ENCODE measurements at regions not wholly inside any gene's neighbourhood (a gene's known extent, or its start where the extent isn't known, plus 50 kb on each side); places are given as distances from the start of the nearest gene placed in this dataset.
"Not testable (repeated sequence)": the region's sequence is repeated elsewhere in the genome, so short reads cannot be mapped to it uniquely, and the experiment has no call there.

DNA sequence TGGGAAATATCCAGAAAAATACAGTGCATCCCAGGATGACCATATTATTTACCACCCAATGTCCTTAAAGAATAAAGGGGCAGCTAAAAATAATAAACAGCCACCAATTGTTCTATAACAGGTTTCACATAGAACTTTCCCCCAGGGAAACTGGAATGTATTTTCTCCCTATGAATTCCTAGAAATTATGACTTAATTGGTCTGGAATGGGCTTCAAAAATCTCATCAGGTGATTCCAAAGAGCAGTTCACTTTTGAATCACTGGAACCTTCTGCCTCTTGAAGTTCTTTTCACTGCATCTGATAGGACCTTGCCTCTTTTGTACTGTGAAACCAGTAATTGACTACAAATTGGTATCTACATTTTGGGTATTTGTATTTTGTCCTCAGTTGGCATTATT, 119.3 kb downstream of the ZNF330 start:
- DNase-seq (ENCODE audit: low spot score in 2 of 2) = no peak
- FAIRE-seq = no peak

DNA sequence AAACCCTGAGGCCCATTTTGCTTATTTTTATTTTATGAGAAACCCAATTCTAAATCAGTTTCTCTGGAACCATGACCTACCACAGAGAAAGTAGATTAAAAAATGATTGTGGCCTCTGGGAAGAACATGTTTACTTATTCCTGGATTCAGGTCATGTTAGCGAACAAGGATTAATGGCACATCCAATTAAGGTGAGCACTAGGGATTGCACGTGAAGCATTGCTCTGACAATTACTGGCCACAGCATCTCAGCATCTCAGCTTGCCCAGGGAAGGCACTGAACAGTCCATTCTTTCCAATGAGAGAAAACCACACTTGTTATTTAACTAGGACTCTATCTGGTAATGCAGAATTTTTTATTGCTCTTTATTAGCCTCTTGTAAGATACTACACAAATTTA, 119.8 kb downstream of the ZNF330 start:
- DNase-seq (ENCODE audit: low spot score in 2 of 2) (no peak), FAIRE-seq (no peak)

DNA sequence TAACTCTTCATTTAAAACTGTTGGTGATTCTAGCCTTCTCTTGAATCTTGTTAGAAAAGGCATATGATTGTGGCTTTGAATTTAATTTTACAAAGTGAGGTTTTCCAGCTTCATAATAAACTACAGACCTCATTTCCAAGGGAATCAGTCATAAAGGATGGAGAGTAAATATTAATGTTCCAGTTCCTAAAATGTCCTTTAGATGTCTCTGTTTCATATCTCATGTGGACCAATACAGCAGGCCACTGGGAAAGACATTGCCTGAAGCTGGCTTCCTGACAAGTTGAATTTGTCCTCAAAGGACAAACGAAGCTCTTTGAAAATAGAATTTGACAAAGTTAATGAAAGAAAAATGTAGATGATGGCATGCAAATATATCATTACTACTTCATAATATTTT, 125.4 kb downstream of the ZNF330 start:
- peak in 1 of 2 donors; percentile 32 for DNase-seq (ENCODE audit: low spot score in 2 of 2)
- peak; percentile 87 for FAIRE-seq

DNA sequence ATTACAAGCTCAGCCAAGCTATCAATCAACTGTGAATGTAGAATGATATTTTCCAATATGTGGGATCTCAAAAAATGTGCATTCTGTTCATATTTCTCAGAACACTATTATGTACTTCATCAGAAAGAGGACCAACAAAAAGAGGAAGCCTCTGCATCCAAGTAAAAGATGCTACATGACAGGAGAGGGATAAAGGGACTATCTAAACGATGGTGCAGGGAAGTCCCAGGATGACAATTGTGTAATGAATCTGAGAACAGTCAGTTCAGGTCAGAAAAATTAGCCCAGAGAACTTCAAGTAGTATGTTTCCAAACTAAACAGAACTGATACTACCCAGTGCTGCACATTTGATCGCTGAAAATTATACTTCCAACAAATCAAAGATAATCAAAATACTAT, 127.0 kb downstream of the ZNF330 start:
- DNase-seq (ENCODE audit: low spot score in 2 of 2) (no peak), FAIRE-seq (no peak)

DNA sequence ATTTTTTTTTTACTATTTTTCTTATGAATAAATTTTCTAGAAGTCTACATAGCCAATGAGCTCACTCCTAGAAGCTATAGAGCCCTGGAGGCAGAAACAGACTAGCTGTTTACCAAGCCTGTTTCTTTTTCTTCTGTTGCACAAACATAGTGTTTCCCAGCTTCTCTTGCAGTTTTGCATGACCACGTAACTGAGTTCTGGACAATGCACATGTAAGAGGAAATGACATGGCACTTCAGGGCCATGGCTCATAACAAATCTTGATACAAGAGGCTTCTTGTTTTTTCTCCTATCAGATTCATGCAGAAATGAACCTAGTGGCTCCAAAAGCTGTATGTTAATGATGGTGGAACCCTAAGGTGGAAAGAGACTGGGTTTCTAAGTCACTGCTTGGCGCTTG, 127.4 kb downstream of the ZNF330 start:
- no peak for FAIRE-seq

DNA sequence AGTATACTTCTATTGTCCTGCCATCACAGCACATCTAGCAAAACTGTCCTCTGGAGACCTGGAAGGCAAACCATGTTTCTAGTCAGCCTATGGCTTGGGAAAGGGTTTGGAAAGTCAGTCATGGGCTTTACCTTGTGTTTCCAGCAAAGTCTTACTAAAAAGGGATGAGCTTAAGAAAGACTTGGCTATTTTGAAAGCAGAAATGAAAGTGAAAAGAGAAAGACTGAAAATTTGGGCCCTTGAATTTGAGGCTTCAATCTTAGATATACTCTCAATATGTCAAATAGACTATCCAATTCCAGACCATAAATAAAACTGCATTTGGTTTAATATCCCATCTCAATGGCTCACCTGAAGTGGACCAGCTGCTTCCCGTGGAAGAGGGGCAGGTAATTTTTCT, 127.9 kb downstream of the ZNF330 start:
- DNase-seq (ENCODE audit: low spot score in 2 of 2) = no peak
- FAIRE-seq = no peak

More for the DNA sequence above, 127.4 kb downstream of the ZNF330 start:
- DNase-seq (ENCODE audit: low spot score in 2 of 2) = no peak

DNA sequence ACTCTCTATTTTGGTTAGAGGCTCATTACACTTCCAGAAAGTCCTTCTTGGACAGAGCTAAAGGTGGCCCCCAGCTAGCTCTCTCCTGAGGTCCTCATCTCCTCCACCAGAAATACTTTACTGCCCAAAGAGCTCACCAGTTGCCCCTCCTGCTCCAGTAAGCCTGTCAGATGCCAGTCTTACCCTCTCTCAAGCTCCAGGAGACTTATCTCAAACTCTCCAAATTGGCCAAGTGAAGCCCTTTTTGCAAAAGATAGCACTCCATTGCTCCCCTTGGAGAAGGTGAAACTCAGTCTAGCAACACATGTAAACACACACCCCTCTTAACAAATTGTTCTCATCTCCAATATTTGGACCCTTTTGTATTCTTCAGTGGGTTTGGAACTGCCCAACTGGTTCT, 128.5 kb downstream of the ZNF330 start:
- no peak for FAIRE-seq
- DNase-seq (ENCODE audit: low spot score in 2 of 2) = no peak

DNA sequence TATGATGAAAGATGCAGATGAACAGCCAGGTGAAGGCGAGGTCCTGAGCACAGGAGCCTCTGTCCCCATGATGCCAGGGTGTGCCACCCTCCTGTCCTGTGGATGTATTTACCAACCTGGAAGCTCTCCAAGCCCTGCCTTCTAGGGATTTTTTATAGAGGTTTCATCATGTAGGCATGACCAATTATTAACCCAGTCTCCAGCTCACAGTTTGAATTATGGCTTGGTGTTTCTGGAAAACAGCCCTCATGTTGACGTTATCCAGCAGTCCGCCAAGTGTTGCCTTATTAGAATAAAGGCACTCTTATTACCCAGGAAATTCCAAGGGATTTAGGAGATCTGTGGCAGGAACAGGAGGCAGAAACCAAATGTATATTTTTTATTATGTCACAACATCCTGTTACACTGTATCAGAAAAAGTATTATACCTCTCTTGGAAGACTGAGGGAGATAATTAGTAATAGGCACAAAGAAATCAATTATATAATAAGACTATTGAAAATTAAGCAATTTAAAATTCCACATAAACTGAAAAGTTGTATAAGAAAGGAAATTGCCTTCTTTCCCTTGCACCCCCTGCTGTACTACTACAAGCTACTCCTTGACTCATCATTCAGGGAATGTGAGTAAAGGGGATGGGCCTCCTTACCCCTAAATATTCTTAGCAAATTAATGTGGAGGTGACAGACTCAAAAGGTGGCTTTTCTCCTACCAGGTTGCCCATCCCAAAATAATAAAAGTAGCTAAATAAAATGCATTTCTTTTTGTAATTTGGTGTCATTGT, 129.6 kb downstream of the ZNF330 start:
- DNase-seq (ENCODE audit: low spot score in 2 of 2) (no peak), FAIRE-seq (no peak)

DNA sequence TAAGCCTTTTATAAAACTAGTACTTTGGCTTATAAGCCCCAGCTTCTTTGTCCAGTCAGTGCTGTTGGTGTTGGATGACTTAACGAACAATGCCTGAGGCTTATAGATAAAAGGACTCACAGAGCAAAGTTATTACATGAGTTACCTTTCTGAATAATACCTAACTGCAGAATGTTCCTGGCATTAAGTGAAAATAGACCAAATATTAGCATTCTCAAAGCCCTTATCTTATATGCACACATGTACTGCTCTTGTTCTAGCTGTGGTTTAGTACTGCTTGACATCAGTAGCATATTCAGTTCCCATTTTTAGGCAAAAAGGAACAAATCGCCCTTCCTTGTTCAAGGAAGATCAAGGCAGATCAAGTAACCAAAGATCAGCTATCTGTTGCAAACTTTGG, 131.6 kb downstream of the ZNF330 start:
- no peak for DNase-seq (ENCODE audit: low spot score in 2 of 2)
- FAIRE-seq = no peak

DNA sequence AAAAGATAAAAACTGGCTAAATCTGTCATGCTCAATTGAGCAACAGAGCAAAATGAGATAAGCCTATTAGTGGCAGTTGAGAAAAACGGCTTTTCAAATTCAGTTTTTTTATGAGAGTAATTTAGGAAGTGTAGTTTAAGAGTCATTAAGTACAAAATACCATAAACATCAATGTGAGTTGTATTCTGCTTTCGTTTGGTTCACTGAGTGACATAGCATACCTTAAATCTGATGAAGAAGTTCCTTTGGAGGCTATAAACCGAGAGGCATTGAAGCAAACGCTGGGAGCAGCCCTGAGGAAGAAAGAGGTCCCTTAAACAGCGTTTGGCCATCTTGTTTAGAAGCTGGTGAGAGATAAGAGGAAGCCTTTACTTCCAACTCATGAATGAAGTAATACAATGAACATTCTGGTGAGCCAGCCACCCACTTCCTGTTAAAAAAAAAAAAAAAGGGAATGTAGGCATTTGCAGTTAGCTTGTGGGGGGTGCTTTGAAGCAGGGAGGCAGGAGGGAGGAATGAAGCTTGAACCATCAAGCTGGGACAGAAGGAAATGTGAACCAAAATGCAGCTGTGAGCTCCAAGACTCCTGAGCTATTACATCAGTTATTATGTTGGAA, 132.3 kb downstream of the ZNF330 start:
- DNase-seq (ENCODE audit: low spot score in 2 of 2) (no peak), FAIRE-seq (no peak)

DNA sequence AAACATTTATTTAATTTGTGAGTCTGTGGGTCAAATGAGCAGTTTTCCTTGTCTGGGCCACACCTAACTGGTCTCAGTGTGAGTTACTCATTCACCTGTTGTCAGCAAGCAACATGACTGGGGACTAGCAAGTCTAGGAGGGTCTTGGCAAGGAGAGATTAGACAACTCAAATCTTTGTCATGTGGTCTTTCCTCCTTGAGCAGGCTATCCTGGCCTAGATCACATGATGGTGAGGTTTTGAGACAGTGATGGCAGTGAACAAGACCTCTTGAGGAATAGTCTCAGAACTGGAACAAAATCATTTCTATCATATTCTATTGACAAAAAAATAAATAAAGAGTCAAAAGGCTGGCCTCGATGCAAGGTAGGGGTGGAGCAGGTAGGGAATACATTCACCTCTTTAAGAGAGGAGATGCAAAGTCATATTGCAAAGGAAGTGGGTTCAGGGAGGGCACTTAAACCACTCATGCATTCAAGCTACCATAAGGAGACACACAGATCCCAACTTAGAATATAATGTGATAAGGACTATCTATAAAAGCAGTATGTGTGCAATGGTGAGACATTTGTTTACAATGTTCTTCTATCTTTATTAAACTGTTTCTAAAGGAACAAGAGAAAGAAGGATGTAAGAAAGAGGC, 135.7 kb downstream of the ZNF330 start:
- no peak for DNase-seq (ENCODE audit: low spot score in 2 of 2)
- FAIRE-seq = no peak

DNA sequence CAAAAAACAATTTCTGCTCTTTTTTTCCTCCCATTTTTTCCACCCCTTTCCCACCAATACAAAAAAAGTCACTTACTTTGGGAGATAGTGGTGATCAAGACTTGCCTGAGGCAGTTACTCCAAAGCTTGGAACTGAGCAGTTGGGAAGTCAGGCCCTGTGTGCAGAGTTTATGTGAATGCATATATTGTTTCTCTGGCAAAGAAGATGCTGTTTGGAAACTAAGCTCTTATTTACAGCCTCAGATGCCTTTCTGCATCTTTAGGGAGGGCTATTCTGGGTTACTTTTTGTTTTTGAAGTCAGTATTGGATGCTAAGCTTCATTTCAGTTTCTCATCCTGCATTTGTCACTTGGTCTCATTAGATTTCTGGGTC, 136.3 kb downstream of the ZNF330 start:
- FAIRE-seq (no peak), DNase-seq (ENCODE audit: low spot score in 2 of 2) (no peak)

DNA sequence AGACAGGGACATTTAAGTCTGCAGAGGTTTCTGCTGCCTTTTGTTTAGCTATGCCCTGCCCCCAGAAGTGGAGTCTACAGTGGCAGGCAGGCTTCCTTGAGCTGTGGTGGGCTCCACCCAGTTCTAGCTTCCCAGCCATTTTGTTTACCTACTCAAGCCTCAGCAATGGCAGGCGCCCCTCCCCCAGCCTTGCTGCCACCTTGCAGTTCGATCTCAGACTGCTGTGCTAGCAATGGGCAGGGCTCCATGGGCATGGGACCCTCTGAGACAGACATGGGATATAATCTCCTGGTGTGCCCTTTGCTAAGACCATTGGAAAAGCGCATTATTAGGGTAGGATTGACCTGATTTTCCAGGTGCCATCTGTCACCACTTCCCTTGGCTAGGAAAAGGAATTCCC, 147.5 kb downstream of the ZNF330 start:
- not testable (repeated sequence) for DNase-seq (ENCODE audit: low spot score in 2 of 2); FAIRE-seq

DNA sequence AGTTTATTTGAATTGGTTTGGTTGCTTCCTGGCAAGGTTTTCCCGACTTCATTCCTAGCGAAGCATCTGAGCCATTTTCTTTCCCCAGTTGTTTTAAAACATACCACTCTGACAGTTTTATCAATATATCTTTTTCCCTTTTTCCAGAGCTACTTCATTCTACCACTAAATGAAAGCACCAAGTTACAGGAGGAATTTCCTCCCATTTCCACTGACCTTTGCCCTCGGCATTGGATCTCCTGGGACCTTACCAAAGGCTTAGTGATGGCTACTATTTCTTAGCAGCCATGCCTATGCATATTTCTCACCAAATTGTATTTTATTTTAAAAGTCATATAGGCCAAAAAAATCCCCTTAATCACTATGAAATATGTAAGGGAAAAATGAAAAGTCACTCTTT, 150.5 kb downstream of the ZNF330 start:
- DNase-seq (ENCODE audit: low spot score in 2 of 2) (no peak), FAIRE-seq (no peak)

DNA sequence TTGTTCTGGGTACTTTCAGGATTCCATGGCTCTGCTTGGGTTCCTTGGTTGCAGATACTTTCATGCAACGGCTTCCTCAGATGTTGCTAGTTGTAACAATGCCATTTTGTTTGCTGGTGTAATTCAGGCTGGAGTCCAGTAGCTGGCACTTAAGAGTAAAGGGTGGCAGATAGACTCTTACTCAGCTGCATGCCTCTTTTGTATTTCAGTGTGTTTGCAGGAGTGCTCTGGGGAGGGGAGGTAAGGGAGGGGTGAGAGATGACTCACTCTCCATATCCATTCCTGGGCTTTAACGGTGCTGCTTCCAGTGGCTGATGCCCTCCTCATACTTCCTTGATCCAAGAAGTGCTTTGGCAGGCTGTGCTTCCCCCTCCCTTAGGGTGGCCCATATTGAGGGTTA, 155.2 kb downstream of the ZNF330 start:
- DNase-seq (ENCODE audit: low spot score in 2 of 2) (no peak), FAIRE-seq (no peak)

DNA sequence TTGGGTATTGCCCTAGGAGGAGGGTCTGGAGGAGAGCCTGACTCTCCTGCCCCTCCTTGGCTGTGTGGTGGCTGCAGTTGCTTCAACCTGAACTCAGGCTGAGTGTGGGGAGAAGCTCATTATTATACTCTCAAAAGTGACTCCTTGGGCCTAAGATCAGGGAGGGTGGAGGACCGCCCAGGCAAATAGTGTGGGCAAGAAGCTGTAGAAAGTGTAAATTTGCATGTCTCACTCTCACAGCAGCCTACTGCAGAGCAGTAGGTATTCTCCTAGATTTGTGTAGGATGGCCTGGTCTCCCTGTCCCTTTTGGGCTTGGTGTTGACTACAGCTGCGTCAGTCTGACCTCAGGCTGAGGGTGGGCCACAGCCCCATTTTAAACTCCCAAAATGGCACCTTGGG, 156.1 kb downstream of the ZNF330 start:
- no peak for FAIRE-seq
- DNase-seq (ENCODE audit: low spot score in 2 of 2) = no peak

DNA sequence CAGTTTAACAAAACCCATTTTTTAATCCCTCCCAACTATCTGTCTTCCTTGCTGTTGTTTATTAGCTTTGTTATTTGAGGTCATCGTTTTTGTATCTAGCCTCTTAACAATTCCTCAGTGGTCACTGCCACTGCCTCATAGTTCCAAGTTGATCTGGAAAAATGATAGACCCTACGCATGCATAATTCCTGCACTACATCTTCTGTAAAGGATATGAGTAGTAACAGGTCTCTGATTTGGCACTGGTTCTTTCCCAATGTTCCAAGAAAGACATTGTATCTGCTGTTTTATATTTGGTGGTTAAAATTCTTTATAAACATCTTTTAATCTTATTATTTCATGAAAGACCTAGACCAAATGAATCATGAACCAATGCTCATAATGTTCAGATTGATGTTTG, 166.6 kb downstream of the ZNF330 start:
- DNase-seq (ENCODE audit: low spot score in 2 of 2) (no peak), FAIRE-seq (no peak)

DNA sequence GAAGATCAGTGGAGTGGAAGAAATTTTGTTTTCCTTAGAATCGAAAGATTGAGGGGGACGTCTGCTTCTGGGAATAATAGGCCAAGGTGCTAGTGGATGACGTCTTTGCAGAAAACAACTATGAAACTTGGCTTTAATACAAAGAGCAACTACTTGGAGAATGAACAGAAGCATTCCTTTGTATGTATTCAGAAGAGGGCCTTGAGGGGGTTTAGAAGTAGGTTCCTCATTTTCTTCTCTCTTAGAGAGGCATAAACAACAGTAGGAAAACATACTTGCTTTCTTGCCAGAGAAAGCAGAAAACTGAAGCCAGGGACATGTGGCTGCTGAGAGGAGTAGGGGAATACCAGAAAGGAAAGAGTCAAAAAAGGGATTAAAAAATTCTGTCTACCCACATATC, 167.8 kb downstream of the ZNF330 start:
- no peak for DNase-seq (ENCODE audit: low spot score in 2 of 2)
- no peak for FAIRE-seq

DNA sequence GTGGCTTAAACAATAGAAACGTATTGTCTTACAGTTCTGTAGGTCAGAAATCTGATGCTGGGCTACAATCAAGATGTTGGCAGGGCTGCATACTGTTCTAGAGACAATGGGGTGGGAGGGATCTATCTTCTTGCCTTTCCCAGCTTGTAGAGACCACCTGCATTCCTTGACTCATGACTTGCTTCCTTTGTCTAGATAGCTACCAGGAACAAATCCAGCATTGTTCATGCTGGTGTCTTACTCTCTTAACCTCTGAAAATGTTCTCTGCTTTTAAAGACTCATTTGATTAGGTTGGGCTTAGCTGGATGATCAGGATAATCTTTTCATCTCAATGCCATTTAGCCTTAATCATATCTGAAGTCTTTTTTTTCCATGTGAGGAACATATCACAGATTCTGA, 169.0 kb downstream of the ZNF330 start:
- FAIRE-seq (no peak), DNase-seq (ENCODE audit: low spot score in 2 of 2) (no peak)

DNA sequence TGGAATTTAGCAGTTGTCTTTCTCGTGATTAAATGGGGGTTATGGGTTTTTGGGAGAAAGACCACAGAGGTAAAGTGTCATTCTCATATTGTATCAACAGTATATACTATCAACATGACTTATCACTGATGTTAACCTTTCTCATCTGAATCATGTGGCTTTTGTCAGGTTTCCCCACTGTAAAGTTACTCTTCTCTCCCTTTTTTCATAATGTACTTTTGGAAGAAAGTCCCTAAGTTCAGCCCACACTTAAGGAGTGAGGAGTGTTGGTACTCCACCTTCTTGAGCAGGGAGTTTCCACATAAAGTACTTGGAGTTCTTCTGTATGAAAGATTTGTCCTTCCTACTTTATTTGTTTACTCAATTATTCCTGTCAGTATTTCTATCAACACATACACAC, 169.9 kb downstream of the ZNF330 start:
- FAIRE-seq = no peak
- DNase-seq (ENCODE audit: low spot score in 2 of 2) = no peak

DNA sequence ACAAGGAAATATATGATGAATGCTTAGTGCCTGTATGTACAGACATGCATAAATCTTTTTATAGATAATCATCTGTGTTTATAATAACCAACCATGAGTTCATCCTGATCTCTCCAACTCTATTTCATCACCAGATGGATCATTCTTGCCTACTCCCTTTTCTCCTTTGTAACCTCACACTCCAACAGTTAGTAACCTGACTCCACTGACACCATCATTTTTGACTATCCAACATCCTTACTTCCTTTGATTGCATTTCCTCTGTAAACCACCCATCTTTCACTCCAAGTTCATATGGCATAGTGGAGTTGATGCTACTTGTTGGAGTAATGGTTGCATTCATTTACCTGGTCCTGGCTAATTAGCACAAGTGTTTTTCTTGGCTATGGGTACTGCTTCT, 170.6 kb downstream of the ZNF330 start:
- DNase-seq (ENCODE audit: low spot score in 2 of 2) = no peak
- no peak for FAIRE-seq

DNA sequence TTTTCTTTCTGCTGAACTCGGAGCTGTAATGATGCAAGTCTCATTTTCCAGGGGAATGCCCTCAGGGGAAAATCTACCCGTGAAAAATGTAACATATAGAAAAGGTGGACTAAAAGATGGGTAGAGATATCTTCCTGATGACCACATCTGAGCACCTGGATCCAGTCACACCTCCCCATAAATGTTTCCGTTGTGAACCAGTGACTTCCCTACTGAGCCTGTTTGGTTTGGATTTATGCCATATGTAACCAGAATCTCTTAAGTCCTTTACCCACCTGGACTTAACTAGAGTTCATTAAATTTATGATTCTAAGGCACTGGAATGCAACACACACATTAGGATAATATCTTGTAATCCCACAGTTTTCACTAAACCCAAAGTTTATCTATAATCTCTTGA, 171.1 kb downstream of the ZNF330 start:
- FAIRE-seq (no peak), DNase-seq (ENCODE audit: low spot score in 2 of 2) (no peak)
